GM12878 (cell line): ENCODE measurements at regions not wholly inside any gene's neighbourhood (a gene's known extent, or its start where the extent isn't known, plus 50 kb on each side); places are given as distances from the start of the nearest gene placed in this dataset.

Experiments used
- CHD2 ChIP-seq: IDR thresholded peaks from 2 replicates; pipeline ENCODE4 v1.6.1; 2011; ENCODE audit warnings: low read depth, low read length, improper control_type of control experiment, borderline replicate concordance
- EED ChIP-seq: sonication (generic); IDR thresholded peaks from 2 replicates; pipeline ENCODE4 v1.6.1; 2016; ENCODE audit warnings: antibody characterized with exemption, low read depth
- GABPA ChIP-seq: IDR thresholded peaks from 2 replicates; pipeline ENCODE4 v1.6.1; 2014; ENCODE audit warnings: antibody characterized with exemption, low read depth, mild to moderate bottlenecking, inconsistent platforms
- MTA2 ChIP-seq: fragments of 450-650 bp; IDR thresholded peaks from 2 replicates; pipeline ENCODE4 v1.6.1; 2016; ENCODE audit warnings: low read depth, mild to moderate bottlenecking, moderate library complexity
- MYB ChIP-seq: fragments of 150-350 bp; IDR thresholded peaks from 2 replicates; pipeline ENCODE4 v1.6.1; 2014; ENCODE audit warnings: mild to moderate bottlenecking, low read depth, low read length, borderline replicate concordance
- MYC ChIP-seq: IDR thresholded peaks from 2 replicates; pipeline ENCODE4 v1.6.1; 2011; ENCODE audit warnings: mild to moderate bottlenecking, low read length, moderate library complexity, inconsistent platforms; ENCODE audit not compliant: insufficient read depth, insufficient replicate concordance, insufficient read length, severe bottlenecking
- NFYA ChIP-seq: IDR thresholded peaks from 2 replicates; pipeline ENCODE4 v1.6.1; 2011; ENCODE audit warnings: low read depth, mild to moderate bottlenecking, low read length, improper control_type of control experiment, borderline replicate concordance
- NR2C1 ChIP-seq: fragments of 450-650 bp; IDR thresholded peaks from 2 replicates; pipeline ENCODE4 v1.6.1; 2017; ENCODE audit warnings: antibody characterized with exemption, mild to moderate bottlenecking, moderate library complexity
- NR2F1 ChIP-seq: fragments of 450-650 bp; conservative IDR thresholded peaks from 2 replicates; pipeline ENCODE4 v1.6.1; 2017; ENCODE audit warnings: mild to moderate bottlenecking
- NRF1 ChIP-seq: conservative IDR thresholded peaks from 2 replicates; pipeline ENCODE4 v1.6.1; 2011; ENCODE audit warnings: mild to moderate bottlenecking, low read depth, low read length, improper control_type of control experiment
- POLR2A ChIP-seq: IDR thresholded peaks from 2 replicates; pipeline ENCODE4 v1.6.1; 2011; ENCODE audit warnings: low read depth, mild to moderate bottlenecking, low read length
- RAD21 ChIP-seq: IDR thresholded peaks from 2 replicates; pipeline ENCODE4 v1.6.1; 2011; ENCODE audit warnings: mild to moderate bottlenecking, low read depth, low read length, moderate library complexity; ENCODE audit not compliant: insufficient read depth
- RCOR1 ChIP-seq: conservative IDR thresholded peaks from 2 replicates; pipeline ENCODE4 v1.6.1; 2012; ENCODE audit warnings: low read depth, low read length, improper control_type of control experiment
- SPI1 ChIP-seq: IDR thresholded peaks from 2 replicates; pipeline ENCODE4 v1.6.1; 2011; ENCODE audit warnings: low read depth, mild to moderate bottlenecking, low read length, moderate library complexity, borderline replicate concordance; ENCODE audit not compliant: insufficient read depth
- SREBF2 ChIP-seq: IDR thresholded peaks from 2 replicates; pipeline ENCODE4 v1.6.1; 2012; ENCODE audit warnings: mild to moderate bottlenecking, low read length
- WRNIP1 ChIP-seq: IDR thresholded peaks from 2 replicates; pipeline ENCODE4 v1.6.1; 2011; ENCODE audit warnings: low read depth, low read length, improper control_type of control experiment, borderline replicate concordance
- ZNF622 ChIP-seq: fragments of 450-650 bp; IDR thresholded peaks from 2 replicates; pipeline ENCODE4 v1.6.1; 2017; ENCODE audit warnings: mild to moderate bottlenecking, inconsistent platforms
- TF ChIP-seq, protein P1 (sequence below): fragments of 450-650 bp; conservative IDR thresholded peaks from 2 replicates; pipeline ENCODE4 v1.6.1; 2017; ENCODE audit warnings: mild to moderate bottlenecking, moderate library complexity
- TF ChIP-seq, protein P2 (sequence below): fragments of 450-650 bp; IDR thresholded peaks from 2 replicates; pipeline ENCODE4 v1.6.1; 2016; ENCODE audit warnings: mild to moderate bottlenecking
- TF ChIP-seq, protein P3 (sequence below): fragments of 450-650 bp; IDR thresholded peaks from 2 replicates; pipeline ENCODE4 v1.6.1; 2017; ENCODE audit warnings: mild to moderate bottlenecking, low read depth, inconsistent platforms; ENCODE audit not compliant: poor library complexity, severe bottlenecking
- TF ChIP-seq, protein P4 (sequence below): fragments of 450-650 bp; formaldehyde crosslinking; IDR thresholded peaks from 2 replicates; pipeline ENCODE4 v1.4.0; 2020; ENCODE audit warnings: mild to moderate bottlenecking, moderate library complexity

DNA sequence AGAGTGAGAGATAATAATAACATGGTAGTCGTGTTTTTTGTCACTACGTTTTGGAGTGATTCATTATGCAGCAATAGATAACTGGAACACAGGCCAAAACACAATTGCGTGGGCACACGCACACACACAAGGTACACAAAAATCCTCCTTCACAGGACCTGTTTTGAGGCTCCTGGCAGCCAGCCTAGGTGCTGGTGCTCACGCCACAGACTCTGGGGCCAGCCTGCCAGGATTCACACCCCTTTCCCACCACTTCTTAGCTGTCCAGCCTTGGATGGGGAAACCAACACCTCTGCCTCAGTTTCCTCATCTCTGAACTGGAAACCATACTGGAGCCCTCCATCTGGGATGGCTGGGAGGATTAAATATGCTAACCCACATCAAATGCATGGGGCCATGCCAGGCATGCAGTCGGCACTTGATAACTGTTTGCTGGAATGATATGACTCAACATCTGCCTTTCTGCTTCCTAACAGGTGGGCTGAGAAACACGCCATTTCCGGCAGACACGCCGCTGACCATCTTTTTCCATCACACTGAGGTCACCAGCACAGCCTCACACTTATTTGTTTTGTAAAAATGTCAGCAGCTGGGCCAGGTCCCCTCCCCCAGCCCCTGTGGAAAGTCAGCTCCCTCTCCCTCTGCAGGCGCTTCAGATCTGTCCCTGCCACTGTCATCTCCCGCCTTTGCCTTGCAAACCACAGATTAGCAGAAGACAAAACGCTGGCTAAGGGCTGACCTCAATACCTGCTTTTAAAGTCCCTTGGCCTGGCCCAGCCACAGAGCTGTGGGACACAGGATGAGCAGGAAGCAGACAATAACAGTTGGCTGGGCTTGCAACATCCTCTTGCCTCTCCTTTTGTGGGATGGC lies 237.5 kb downstream of the BCOR start (continued):
- TF ChIP-seq, protein P1, sequence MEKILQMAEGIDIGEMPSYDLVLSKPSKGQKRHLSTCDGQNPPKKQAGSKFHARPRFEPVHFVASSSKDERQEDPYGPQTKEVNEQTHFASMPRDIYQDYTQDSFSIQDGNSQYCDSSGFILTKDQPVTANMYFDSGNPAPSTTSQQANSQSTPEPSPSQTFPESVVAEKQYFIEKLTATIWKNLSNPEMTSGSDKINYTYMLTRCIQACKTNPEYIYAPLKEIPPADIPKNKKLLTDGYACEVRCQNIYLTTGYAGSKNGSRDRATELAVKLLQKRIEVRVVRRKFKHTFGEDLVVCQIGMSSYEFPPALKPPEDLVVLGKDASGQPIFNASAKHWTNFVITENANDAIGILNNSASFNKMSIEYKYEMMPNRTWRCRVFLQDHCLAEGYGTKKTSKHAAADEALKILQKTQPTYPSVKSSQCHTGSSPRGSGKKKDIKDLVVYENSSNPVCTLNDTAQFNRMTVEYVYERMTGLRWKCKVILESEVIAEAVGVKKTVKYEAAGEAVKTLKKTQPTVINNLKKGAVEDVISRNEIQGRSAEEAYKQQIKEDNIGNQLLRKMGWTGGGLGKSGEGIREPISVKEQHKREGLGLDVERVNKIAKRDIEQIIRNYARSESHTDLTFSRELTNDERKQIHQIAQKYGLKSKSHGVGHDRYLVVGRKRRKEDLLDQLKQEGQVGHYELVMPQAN, result no peak
- TF ChIP-seq MYB (no peak), MYC (no peak), EED (peak; percentile 82), SREBF2 (no peak), NR2F1 (peak; percentile 62; the same call in 1 of the 2 replicates), NFYA (no peak), RAD21 (no peak), WRNIP1 (no peak), RCOR1 (no peak; the same call in 1 of the 2 replicates), ZNF622 (no peak), SPI1 (no peak), POLR2A (no peak), NR2C1 (no peak), NRF1 (no peak), MTA2 (peak; percentile 76), CHD2 (peak; percentile 80), GABPA (peak; percentile 82)
- TF ChIP-seq, protein P2, sequence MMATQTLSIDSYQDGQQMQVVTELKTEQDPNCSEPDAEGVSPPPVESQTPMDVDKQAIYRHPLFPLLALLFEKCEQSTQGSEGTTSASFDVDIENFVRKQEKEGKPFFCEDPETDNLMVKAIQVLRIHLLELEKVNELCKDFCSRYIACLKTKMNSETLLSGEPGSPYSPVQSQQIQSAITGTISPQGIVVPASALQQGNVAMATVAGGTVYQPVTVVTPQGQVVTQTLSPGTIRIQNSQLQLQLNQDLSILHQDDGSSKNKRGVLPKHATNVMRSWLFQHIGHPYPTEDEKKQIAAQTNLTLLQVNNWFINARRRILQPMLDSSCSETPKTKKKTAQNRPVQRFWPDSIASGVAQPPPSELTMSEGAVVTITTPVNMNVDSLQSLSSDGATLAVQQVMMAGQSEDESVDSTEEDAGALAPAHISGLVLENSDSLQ, result 0 out of 2 replicates have a peak, but pooled peaks have one; percentile 17
- TF ChIP-seq, protein P3, sequence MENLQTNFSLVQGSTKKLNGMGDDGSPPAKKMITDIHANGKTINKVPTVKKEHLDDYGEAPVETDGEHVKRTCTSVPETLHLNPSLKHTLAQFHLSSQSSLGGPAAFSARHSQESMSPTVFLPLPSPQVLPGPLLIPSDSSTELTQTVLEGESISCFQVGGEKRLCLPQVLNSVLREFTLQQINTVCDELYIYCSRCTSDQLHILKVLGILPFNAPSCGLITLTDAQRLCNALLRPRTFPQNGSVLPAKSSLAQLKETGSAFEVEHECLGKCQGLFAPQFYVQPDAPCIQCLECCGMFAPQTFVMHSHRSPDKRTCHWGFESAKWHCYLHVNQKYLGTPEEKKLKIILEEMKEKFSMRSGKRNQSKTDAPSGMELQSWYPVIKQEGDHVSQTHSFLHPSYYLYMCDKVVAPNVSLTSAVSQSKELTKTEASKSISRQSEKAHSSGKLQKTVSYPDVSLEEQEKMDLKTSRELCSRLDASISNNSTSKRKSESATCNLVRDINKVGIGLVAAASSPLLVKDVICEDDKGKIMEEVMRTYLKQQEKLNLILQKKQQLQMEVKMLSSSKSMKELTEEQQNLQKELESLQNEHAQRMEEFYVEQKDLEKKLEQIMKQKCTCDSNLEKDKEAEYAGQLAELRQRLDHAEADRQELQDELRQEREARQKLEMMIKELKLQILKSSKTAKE, result peak; percentile 68
- TF ChIP-seq, protein P4, sequence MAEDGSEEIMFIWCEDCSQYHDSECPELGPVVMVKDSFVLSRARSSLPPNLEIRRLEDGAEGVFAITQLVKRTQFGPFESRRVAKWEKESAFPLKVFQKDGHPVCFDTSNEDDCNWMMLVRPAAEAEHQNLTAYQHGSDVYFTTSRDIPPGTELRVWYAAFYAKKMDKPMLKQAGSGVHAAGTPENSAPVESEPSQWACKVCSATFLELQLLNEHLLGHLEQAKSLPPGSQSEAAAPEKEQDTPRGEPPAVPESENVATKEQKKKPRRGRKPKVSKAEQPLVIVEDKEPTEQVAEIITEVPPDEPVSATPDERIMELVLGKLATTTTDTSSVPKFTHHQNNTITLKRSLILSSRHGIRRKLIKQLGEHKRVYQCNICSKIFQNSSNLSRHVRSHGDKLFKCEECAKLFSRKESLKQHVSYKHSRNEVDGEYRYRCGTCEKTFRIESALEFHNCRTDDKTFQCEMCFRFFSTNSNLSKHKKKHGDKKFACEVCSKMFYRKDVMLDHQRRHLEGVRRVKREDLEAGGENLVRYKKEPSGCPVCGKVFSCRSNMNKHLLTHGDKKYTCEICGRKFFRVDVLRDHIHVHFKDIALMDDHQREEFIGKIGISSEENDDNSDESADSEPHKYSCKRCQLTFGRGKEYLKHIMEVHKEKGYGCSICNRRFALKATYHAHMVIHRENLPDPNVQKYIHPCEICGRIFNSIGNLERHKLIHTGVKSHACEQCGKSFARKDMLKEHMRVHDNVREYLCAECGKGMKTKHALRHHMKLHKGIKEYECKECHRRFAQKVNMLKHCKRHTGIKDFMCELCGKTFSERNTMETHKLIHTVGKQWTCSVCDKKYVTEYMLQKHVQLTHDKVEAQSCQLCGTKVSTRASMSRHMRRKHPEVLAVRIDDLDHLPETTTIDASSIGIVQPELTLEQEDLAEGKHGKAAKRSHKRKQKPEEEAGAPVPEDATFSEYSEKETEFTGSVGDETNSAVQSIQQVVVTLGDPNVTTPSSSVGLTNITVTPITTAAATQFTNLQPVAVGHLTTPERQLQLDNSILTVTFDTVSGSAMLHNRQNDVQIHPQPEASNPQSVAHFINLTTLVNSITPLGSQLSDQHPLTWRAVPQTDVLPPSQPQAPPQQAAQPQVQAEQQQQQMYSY (CRISPR knock-in tag), result no peak
